Stomach (tissue), 4 donors: ENCODE measurements at regions not wholly inside any gene's neighbourhood (a gene's known extent, or its start where the extent isn't known, plus 50 kb on each side); places are given as distances from the start of the nearest gene placed in this dataset.

ENCODE experiments used
- POLR2AphosphoS5 ChIP-seq, 3 donors: sonication (generic); formaldehyde crosslinking; IDR thresholded peaks; one replicate each; pipeline ENCODE4 v1.6.1; 2016; ENCODE audit warnings: antibody characterized with exemption in 3 of 3
- TF ChIP-seq, protein P1 (sequence below), 7 experiments: fragments of 450-650 bp in 4 of 7; fragments of 200-600 bp in 3 of 7; sonication (generic) in 3 of 7; IDR thresholded peaks; one replicate each; pipeline ENCODE4 v1.5.1; 2016 to 2019; ENCODE audit warnings: antibody characterized with exemption in 7 of 7, control low read depth in 2 of 7, mild to moderate bottlenecking in 1 of 7

DNA sequence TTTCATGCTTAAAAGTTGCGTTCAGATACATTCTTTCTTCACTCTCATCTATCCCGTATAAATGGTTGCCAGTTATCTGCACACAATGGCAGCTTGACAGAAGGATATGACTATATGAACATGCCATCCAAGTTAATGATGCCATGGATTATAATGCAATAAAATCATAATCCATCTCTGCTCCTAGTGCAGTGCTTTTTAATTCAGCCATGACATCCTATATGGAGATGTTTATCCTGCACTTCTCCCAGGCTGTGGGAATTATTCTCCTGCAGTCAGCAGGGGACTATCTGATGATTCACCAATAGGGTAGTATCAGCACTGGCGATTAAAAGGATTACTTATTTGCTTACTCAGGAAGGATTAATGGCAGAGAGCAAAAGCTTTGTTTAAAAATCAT is 273.8 kb downstream of the SAMD5 start:
- TF ChIP-seq POLR2AphosphoS5 (IDR thresholded peaks at IDR 0.05): no peak
- TF ChIP-seq, protein P1, sequence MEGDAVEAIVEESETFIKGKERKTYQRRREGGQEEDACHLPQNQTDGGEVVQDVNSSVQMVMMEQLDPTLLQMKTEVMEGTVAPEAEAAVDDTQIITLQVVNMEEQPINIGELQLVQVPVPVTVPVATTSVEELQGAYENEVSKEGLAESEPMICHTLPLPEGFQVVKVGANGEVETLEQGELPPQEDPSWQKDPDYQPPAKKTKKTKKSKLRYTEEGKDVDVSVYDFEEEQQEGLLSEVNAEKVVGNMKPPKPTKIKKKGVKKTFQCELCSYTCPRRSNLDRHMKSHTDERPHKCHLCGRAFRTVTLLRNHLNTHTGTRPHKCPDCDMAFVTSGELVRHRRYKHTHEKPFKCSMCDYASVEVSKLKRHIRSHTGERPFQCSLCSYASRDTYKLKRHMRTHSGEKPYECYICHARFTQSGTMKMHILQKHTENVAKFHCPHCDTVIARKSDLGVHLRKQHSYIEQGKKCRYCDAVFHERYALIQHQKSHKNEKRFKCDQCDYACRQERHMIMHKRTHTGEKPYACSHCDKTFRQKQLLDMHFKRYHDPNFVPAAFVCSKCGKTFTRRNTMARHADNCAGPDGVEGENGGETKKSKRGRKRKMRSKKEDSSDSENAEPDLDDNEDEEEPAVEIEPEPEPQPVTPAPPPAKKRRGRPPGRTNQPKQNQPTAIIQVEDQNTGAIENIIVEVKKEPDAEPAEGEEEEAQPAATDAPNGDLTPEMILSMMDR (IDR thresholded peaks at IDR 0.05): no peak
